GM18499 (cell line): ENCODE measurements at regions not wholly inside any gene's neighbourhood (a gene's known extent, or its start where the extent isn't known, plus 50 kb on each side); places are given as distances from the start of the nearest gene placed in this dataset.

ENCODE experiments used
- ATAC-seq: cut with Tn5 transposase; IDR thresholded peaks from one replicate; pipeline ENCODE4 v1.9.1; 2021; ENCODE audit warnings: moderate number of reproducible peaks; ENCODE audit not compliant: insufficient read depth, unreplicated experiment

DNA sequence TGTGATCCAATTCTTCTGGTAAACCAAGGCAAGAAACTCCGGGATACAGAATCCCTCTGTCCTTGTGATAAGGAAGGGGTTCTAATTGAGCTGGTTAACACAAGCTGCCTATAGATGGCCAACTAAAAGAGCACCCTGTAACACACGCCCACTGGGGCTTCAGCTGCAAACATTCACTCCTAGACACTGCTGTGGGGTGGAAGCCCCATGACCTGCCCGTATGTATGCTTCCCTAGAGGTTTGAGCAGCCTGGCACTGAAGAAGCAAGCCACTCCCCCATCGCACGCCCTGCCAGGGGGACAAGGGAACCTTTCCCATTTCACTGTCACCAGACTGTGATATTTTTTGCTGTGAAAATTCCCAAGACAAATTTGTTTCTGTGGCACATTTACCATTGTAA is 516.9 kb upstream of the GOLIM4 start:
- no peak for ATAC-seq

DNA sequence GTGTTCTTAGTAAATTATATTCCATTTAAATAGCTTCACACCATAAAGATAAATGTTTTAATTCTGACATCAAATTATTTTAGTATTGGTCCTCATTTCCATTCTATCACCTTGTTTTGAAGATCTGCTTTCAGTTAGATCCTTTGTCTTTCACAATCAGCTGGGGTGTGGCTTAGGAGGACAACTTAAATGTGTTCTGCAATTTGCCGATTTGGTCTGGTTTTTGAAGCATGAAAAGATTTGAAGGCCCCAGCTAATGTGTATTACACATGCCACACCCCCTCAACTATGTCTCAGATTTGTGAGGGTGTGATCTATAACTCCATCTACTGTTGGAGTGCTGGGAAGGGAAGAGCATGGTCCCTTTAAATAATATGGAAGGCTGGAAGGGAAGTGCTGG is 516.1 kb upstream of the GOLIM4 start:
- no peak for ATAC-seq

GRCh38 chr3:168608926-168609325 is 513.2 kb upstream of the GOLIM4 start:
- ATAC-seq: no peak

DNA sequence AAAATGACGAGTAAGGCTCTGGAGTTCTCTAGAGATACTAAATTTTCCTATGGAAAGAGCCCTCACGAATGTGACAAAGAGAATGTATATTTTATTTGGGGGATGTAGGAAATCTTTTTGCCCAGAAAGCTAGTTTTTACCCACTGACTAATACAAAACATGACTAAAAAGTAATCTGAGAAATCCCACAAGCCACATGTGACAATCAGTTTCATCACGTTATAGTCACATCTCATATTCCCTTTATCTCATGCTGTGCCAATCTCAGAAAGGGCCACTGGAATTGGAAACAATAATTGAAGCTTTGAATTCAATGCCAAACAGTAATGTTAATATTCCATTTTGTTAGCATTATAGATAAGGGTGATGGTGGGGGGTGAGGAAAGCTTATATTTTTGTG is 509.0 kb upstream of the GOLIM4 start:
- ATAC-seq: no peak

DNA sequence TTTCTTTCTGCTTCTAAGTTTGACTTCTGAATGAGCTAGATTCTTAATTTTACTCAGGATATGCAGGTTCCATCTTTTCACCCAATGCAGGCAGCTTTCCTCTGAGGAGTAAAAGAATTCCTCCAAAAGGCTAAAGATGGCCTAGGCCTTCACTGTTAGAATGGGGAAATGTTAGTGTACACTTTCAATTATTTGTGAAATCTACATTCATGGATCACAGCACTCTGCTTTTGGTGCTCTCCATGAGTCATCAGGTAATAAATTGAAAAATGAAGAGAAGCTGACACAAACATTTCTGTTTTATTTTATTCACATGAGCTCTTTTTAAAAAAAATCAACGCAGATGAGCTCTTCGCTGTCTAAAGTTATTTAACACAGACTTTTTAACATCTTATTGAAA is 502.5 kb upstream of the GOLIM4 start:
- no peak for ATAC-seq

DNA sequence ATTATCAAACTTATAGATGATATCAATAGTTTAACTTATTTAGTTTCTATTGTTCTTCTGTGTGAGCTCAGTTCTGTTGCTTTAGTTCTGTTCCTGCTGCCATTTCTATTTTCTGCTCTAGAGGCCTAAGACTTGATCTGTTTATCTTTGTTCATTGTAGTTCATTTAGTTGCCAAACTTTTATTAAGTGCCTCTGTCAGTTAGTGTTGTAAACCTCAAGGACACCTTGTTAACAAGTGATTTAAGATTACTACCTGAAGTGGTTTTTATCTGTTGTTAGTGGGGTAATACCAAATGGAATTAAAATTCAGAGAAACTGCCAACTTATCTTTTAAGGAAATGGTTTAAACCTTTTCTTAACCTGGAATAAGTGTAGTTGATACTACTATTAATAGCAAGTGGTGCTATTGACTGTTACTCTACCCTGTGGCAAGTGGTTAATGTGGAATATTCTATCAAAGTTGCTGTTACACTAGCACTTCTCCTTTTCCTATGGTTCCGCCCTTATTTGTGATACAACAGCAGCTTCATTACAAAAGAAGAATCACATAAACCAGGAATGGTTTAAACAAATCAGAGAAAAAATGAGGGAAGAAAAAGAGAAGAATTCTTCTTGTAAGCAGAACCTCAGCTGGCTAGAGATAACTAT is 500.6 kb upstream of the GOLIM4 start:
- ATAC-seq: no peak

DNA sequence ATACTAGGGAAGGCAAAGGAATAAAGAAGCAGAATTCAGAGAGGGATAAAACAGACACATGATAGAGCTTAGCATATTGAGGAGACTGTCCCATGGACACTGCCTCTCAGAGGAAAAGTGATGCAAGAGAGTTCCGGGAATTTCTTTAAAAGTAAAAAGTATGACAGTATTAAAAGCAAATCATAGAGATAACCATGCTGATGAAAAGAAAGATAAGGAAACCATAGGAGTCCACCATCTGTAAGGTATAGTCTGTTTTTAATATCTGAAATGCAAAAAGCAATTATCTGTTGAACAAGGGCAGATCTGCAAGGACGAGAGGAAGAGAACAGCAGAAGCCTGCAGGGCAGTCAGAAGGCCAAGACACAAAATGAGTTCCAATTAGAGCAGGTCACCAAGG is 495.9 kb upstream of the GOLIM4 start:
- ATAC-seq: no peak

- ATAC-seq: no peak
Observed at GRCh38 chr3:168589376-168589775, 493.7 kb upstream of the GOLIM4 start.

DNA sequence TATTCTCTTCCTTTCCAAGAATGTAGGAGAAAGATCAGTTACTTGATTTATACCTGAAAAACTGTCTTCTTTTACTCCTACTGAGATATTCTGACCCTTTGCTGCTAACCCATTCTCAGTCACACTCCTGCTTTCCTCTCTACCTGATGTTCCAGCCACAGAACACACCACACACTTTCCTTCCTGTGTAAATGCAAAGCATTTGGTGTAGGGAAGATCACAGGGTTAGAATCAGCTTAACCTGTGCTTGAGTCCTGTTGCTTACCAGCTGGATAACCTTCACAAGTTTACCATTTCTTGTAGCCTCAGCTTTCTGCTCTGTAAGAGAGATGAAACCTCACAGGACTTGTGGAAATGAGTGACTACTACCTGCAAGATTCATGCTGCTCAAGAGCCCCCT is 489.8 kb upstream of the GOLIM4 start:
- no peak for ATAC-seq

GRCh38 chr3:168583977-168584376 is 488.3 kb upstream of the GOLIM4 start:
- no peak for ATAC-seq

- ATAC-seq: no peak
Observed at GRCh38 chr3:168582503-168582902, 486.8 kb upstream of the GOLIM4 start.

GRCh38 chr3:168581771-168582225 is 486.1 kb upstream of the GOLIM4 start:
- ATAC-seq: no peak

DNA sequence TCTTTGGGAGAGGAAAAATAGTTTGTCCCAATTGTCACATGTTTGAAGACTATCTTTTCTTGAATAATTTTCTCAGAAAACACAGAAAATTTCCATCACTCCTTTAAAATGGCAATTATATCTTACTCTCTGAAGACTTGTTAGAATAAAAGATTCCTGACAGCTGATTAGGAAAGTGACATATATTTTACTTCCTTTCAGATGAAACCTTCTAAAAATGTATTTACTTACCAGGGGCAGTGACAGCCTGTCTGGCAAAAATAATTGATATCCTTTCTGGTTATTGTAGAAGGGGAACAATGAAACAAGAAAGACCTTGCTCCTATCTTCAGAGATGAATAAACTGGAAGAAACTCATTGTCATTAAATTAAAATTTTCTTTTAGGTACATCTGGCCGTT is 483.3 kb upstream of the GOLIM4 start:
- ATAC-seq: no peak

GRCh38 chr3:168575750-168576149 is 480.0 kb upstream of the GOLIM4 start:
- no peak for ATAC-seq

- ATAC-seq: no peak
Observed at GRCh38 chr3:168574455-168575158, 478.9 kb upstream of the GOLIM4 start.

GRCh38 chr3:168570404-168571155 is 474.9 kb upstream of the GOLIM4 start:
- ATAC-seq: no peak

DNA sequence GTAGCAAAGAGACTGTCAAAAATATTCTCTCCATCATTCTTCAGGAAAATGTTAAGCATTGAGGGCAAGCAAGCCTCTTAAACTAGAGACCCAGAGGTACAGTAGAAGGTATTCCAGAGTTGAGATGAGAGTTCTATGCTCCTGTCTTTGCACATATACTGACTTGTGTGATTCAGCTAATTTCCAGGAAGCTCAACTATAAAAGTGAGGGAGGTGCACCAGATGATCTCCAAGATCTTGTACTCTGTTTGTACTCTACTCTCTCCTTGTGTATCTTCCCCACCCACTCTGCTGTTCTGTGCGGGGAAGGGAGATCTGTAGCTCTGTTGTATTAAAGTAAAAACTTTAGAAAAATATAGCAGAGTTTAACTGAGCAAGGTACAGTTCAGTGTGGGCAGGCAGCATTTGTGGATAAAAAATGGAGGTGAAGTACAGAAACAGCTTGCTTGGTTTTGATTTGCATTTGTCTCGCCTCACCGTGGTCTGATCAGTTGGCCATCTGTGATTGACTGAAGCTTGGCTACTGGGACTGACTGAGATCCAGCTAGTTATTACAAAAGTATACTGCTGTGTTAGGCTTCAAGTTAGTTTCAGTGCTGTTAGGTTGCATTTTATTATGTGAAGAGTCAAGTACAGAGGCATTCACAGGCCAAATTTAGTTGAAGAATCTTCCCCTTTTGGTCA is 463.1 kb upstream of the GOLIM4 start:
- ATAC-seq: no peak

- ATAC-seq: no peak
Observed at GRCh38 chr3:168552251-168552650, 456.5 kb upstream of the GOLIM4 start.

DNA sequence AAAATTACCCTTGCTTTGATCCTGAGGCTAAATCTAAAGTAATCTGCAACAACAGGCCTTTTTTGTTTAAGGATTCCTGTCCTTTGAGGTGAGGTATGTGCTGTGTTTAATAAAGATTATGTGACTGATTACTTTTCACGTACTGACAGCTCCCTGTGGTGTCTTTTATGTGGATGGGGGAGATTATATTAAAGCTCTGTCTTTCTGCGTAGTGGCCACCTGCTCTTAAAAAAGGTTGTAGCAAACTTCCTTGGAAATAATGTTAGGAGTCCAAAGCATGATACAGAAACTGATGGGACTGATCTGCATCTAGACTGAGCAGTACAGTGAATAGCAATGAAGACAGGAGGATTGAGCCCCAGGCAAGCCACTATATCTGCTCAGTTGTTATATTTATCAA is 453.0 kb upstream of the GOLIM4 start:
- no peak for ATAC-seq

GRCh38 chr3:168546707-168547106 is 451.0 kb upstream of the GOLIM4 start:
- ATAC-seq: no peak

DNA sequence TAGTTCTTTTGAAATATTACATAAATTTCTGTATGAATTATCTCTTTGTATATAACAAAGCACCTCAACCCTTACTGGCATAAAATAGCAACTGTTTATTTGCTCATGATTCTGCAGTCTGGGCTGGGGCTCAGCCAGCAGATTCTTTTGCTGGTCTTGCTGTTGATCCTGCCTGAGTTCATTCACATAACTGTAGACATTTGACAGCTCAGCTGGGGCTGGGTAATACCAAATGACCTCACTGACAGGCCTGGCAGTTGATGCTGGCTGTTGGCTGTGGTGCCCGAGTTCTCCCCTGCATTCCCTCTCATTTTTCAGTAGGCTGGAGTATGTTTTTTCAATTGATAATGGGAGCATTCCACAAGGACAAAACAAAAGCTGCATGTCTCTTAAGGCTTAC is 449.9 kb upstream of the GOLIM4 start:
- no peak for ATAC-seq
